Endometrial microvascular endothelial cells (primary cell): ENCODE measurements at regions not wholly inside any gene's neighbourhood (a gene's known extent, or its start where the extent isn't known, plus 50 kb on each side); places are given as distances from the start of the nearest gene placed in this dataset.

ENCODE experiments used
- in situ Hi-C: cut with HindIII; loops from 2 replicates; pipeline ENCODE4 v1.10.0; 2017; ENCODE audit warnings: low sequenced_read_pairs, low pct_unique_long_range_greater_than_20kb; ENCODE audit errors: inconsistent ontology term

DNA sequence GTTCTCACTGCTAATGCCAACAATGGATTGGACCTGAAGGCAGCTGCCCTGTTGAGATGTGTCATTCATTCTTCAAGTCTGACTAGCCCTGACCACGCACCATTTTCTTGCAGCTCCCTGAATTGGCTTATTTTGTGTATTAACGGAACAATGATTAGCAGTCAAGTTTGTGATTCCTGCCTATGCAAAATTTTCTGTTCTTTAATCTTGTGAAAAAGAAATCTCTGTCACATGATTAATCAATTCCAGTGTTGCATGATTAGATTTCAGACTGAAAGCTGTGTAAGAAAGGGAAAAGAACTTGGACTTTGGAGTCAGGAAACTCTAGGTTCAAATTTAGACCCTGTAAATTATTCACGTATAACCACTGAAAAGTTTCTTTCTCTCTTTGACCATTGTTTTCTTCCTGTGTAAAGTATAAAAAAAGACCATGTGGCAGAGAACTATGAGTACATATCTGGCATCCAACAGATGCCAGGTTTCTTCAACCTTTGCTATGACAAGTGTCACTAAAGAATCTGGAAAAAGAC, 64.5 kb upstream of the SLC10A2 start:
- in situ Hi-C loops: no loop called here

DNA sequence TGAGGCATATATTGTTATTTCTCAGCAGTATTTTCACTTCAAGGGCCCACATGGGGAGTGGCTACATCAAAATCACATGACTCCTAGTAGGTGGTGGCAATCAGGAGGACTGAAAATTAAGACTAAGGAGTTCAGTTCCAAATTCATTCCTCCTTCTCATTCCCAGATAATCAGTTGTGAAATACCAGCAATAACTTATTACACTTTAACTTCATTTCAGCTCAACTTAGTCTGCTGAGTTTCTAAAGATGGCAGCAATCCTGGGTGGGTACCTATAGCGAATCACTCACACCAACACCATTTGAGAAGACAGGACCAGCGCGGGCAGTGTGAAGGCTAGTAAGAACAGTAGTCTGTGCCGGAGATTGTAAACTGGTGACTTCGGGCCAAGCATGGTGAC, 63.9 kb upstream of the SLC10A2 start:
- in situ Hi-C loops: no loop called here
